ENCODE measurements at regions not wholly inside any gene's neighbourhood (a gene's known extent, or its start where the extent isn't known, plus 50 kb on each side); places are given as distances from the start of the nearest gene placed in this dataset.

GRCh38 chr9:85202596-85202995 is 533.1 kb downstream of the NTRK2 start:
- TF ChIP-seq TAF1 (IDR thresholded peaks at IDR 0.05; ENCODE audit: low read depth) (no peak), CTCF (IDR thresholded peaks at IDR 0.05; ENCODE audit: poor library complexity, severe bottlenecking) (no peak), MXI1 (conservative IDR thresholded peaks at IDR 0.05; ENCODE audit: poor library complexity, severe bottlenecking) (no peak), RAD21 (conservative IDR thresholded peaks at IDR 0.05) (no peak), EP300 (conservative IDR thresholded peaks at IDR 0.05; ENCODE audit: poor library complexity, severe bottlenecking) (no peak), SMC3 (conservative IDR thresholded peaks at IDR 0.05; ENCODE audit: poor library complexity) (no peak), POLR2AphosphoS5 (IDR thresholded peaks at IDR 0.05) (no peak), EZH2 (IDR thresholded peaks at IDR 0.05; ENCODE audit: borderline replicate concordance, insufficient read depth, low read length, poor library complexity, severe bottlenecking) (no peak)
- TF ChIP-seq, protein P1, sequence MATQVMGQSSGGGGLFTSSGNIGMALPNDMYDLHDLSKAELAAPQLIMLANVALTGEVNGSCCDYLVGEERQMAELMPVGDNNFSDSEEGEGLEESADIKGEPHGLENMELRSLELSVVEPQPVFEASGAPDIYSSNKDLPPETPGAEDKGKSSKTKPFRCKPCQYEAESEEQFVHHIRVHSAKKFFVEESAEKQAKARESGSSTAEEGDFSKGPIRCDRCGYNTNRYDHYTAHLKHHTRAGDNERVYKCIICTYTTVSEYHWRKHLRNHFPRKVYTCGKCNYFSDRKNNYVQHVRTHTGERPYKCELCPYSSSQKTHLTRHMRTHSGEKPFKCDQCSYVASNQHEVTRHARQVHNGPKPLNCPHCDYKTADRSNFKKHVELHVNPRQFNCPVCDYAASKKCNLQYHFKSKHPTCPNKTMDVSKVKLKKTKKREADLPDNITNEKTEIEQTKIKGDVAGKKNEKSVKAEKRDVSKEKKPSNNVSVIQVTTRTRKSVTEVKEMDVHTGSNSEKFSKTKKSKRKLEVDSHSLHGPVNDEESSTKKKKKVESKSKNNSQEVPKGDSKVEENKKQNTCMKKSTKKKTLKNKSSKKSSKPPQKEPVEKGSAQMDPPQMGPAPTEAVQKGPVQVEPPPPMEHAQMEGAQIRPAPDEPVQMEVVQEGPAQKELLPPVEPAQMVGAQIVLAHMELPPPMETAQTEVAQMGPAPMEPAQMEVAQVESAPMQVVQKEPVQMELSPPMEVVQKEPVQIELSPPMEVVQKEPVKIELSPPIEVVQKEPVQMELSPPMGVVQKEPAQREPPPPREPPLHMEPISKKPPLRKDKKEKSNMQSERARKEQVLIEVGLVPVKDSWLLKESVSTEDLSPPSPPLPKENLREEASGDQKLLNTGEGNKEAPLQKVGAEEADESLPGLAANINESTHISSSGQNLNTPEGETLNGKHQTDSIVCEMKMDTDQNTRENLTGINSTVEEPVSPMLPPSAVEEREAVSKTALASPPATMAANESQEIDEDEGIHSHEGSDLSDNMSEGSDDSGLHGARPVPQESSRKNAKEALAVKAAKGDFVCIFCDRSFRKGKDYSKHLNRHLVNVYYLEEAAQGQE (IDR thresholded peaks at IDR 0.05; ENCODE audit: borderline replicate concordance), result no peak
- Histone ChIP-seq H3K4me2 (ENCODE audit: low read length) (no peak overlapping the region), H3K27me3 (ENCODE audit: insufficient read depth, low read depth, low read length) (no peaks in the 10 kb centered on the region)

GRCh38 chr9:85200726-85201404 is 531.3 kb downstream of the NTRK2 start:
- Histone ChIP-seq H3F3A (ENCODE audit: insufficient read depth, low read length, poor library complexity, severe bottlenecking) (no peaks in the 10 kb centered on the region), H2AFZ (ENCODE audit: low read depth, low read length) (no peak overlapping the region), H3K9me3 (ENCODE audit: low read length) (no peaks in the 10 kb centered on the region), H3K27ac (ENCODE audit: low read length) (no peak overlapping the region), H3K36me3 (ENCODE audit: insufficient read depth, low read length) (no peaks in the 10 kb centered on the region), H4K20me1 (ENCODE audit: insufficient read depth) (no peaks in the 10 kb centered on the region), H3K4me2 (ENCODE audit: low read length) (no peak overlapping the region), H3K9ac (ENCODE audit: low read length) (no peak overlapping the region), H3K27me3 (ENCODE audit: insufficient read depth, low read depth, low read length) (no peaks in the 10 kb centered on the region), H3K9me2 (ENCODE audit: insufficient read depth, low read length) (no peaks in the 10 kb centered on the region), H3K4me3 (ENCODE audit: low read length) (no peak overlapping the region), H3K79me2 (replicated peaks; ENCODE audit: insufficient read depth, low read length) (no peaks in the 10 kb centered on the region)
- no peak for TF ChIP-seq CTCF (IDR thresholded peaks at IDR 0.05; ENCODE audit: poor library complexity, severe bottlenecking)
- no peak for TF ChIP-seq EZH2 (IDR thresholded peaks at IDR 0.05; ENCODE audit: borderline replicate concordance, insufficient read depth, low read length, poor library complexity, severe bottlenecking)
- no peak for TF ChIP-seq EP300 (conservative IDR thresholded peaks at IDR 0.05; ENCODE audit: poor library complexity, severe bottlenecking)
- no peak for TF ChIP-seq TAF1 (IDR thresholded peaks at IDR 0.05; ENCODE audit: low read depth)
- TF ChIP-seq, protein P1 (IDR thresholded peaks at IDR 0.05; ENCODE audit: borderline replicate concordance), result no peak
- no peak for TF ChIP-seq RAD21 (conservative IDR thresholded peaks at IDR 0.05)
- TF ChIP-seq POLR2AphosphoS5 (IDR thresholded peaks at IDR 0.05), result no peak
- TF ChIP-seq SMC3 (conservative IDR thresholded peaks at IDR 0.05; ENCODE audit: poor library complexity), result no peak
- no peak for TF ChIP-seq MXI1 (conservative IDR thresholded peaks at IDR 0.05; ENCODE audit: poor library complexity, severe bottlenecking)

More at GRCh38 chr9:85202596-85202995, 533.1 kb downstream of the NTRK2 start:
- Histone ChIP-seq H3K9me2 (ENCODE audit: insufficient read depth, low read length) (no peaks in the 10 kb centered on the region), H3F3A (ENCODE audit: insufficient read depth, low read length, poor library complexity, severe bottlenecking) (no peaks in the 10 kb centered on the region), H3K9ac (ENCODE audit: low read length) (no peak overlapping the region), H3K9me3 (ENCODE audit: low read length) (no peaks in the 10 kb centered on the region), H3K36me3 (ENCODE audit: insufficient read depth, low read length) (no peaks in the 10 kb centered on the region), H4K20me1 (ENCODE audit: insufficient read depth) (no peaks in the 10 kb centered on the region), H3K27ac (ENCODE audit: low read length) (no peak overlapping the region), H3K79me2 (replicated peaks; ENCODE audit: insufficient read depth, low read length) (no peaks in the 10 kb centered on the region), H3K4me3 (ENCODE audit: low read length) (no peak overlapping the region), H2AFZ (ENCODE audit: low read depth, low read length) (no peak overlapping the region)
